GM23248 (cell line): ENCODE measurements at regions not wholly inside any gene's neighbourhood (a gene's known extent, or its start where the extent isn't known, plus 50 kb on each side); places are given as distances from the start of the nearest gene placed in this dataset.

Experiments used
- EZH2 ChIP-seq: fragments of 200-600 bp; sonication (generic); IDR thresholded peaks from 2 replicates; pipeline ENCODE4 v1.6.1; 2018; ENCODE audit warnings: antibody characterized with exemption, mild to moderate bottlenecking; ENCODE audit not compliant: insufficient read depth, poor library complexity, severe bottlenecking
- EZH2phosphoT487 ChIP-seq: fragments of 200-600 bp; sonication (generic); IDR thresholded peaks from 2 replicates; pipeline ENCODE4 v1.6.1; 2018; ENCODE audit warnings: antibody characterized with exemption, moderate library complexity, mild to moderate bottlenecking, low read depth; ENCODE audit not compliant: insufficient read depth

DNA sequence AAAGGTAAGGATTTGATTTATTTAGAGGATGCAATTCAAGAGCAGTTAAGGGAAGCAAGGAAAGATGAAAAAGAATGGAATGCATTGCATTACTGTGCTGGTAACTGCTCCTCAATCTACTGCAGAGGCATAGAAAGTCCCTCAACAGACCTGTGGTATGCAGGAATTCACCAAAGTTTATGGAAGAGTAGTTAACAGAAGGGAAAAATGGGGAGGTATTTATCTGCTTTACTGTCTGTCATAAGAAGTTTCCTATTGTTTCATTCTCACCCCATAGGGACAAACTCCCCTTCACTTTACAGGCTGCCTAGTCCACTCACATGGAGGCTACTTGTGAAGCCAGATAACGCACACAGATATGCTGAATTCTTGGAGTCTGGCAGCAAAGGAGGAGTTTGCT, 354.9 kb upstream of the SPRY2 start:
- TF ChIP-seq EZH2: no peak
- no peak for TF ChIP-seq EZH2phosphoT487
